ENCODE measurements at regions not wholly inside any gene's neighbourhood (a gene's known extent, or its start where the extent isn't known, plus 50 kb on each side); places are given as distances from the start of the nearest gene placed in this dataset.

DNA sequence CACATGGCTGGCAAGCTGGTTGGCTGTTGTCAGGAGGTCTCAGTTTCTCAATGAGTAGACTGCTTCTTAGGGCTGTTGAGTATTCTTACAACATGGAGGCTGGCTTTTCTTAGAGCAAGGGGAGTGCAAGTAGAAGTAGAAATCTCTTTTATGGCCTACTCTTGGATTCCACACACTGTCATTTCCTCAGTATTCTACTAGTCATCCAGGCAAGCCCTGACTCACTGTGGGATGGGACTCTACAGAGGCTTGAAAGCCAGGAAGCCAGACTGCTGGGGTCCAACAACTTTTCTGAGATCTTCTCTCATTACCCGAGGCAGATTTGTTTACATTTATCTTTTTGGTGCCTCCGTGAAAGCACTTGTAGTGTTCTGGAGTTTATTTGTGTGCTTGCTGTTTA is 196.2 kb upstream of the APP start:
- H3K27ac Mint-ChIP-seq (ENCODE audit: unreplicated experiment) = no peak overlapping the region
- no peaks in the 10 kb centered on the region for H3K4me1 ChIP-seq
- intact Hi-C loops (cut with micrococcal nuclease; ENCODE audit: unreplicated experiment) = no loop called here
- no peaks in the 10 kb centered on the region for H3K36me3 Mint-ChIP-seq (ENCODE audit: insufficient read depth, unreplicated experiment)
- no peaks in the 10 kb centered on the region for H3K9me3 Mint-ChIP-seq (ENCODE audit: unreplicated experiment)
- no peaks in the 10 kb centered on the region for H3K36me3 ChIP-seq (ENCODE audit: control insufficient read depth, insufficient read depth, low read length)
- peaks cover 7% of the 10 kb centered on the region for H3K27me3 Mint-ChIP-seq (ENCODE audit: insufficient read depth, unreplicated experiment)
- H3K4me3 ChIP-seq (ENCODE audit: low read depth, low read length) = no peak overlapping the region
- no peaks in the 10 kb centered on the region for H3K9me3 ChIP-seq
- POLR2A ChIA-PET = no interaction called here
- BruUV-seq (replicated peaks) = no TSS peak
- H3K4me1 Mint-ChIP-seq (ENCODE audit: low read depth, unreplicated experiment) = no peaks in the 10 kb centered on the region
- CTCF ChIA-PET = no interaction called here
- no peak for TF ChIP-seq CTCF (IDR thresholded peaks at IDR 0.05; ENCODE audit: insufficient read depth in 1 of 2, low read depth in 1 of 2, low read length in 1 of 2, severe bottlenecking in 1 of 2, unreplicated experiment in 1 of 2)
- H3K27me3 ChIP-seq (replicated peaks; ENCODE audit: control insufficient read depth, insufficient read depth, low read length) = no peaks in the 10 kb centered on the region
- no peak for DNase-seq
- no peak overlapping the region for H3K4me3 Mint-ChIP-seq (ENCODE audit: unreplicated experiment)

DNA sequence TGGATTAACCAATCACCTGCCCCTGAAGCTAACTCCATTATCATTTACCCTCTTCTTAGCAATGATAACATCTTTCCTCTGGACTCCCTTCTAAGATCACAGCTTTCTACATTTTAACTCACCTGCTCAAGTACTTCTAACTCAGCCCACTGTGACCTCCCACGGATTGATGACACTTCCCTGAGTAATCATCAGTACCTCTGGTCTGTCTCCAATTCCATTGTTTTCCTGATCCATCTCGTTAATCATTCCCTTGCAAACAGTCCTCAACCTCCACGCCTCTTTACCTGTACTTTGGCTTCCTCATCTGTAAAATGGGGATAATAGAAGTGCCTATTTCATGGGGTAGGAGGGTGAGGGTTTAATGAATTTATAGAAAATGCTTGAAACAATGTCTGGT is 195.3 kb upstream of the APP start:
- no peaks in the 10 kb centered on the region for H3K36me3 Mint-ChIP-seq (ENCODE audit: insufficient read depth, unreplicated experiment)
- CTCF ChIA-PET = no interaction called here
- no peaks in the 10 kb centered on the region for H3K9me3 ChIP-seq
- no peaks in the 10 kb centered on the region for H3K9me3 Mint-ChIP-seq (ENCODE audit: unreplicated experiment)
- intact Hi-C loops (cut with micrococcal nuclease; ENCODE audit: unreplicated experiment) = no loop called here
- H3K36me3 ChIP-seq (ENCODE audit: control insufficient read depth, insufficient read depth, low read length) = no peaks in the 10 kb centered on the region
- no peak for DNase-seq
- no peaks in the 10 kb centered on the region for H3K4me1 Mint-ChIP-seq (ENCODE audit: low read depth, unreplicated experiment)
- no peak for TF ChIP-seq CTCF (IDR thresholded peaks at IDR 0.05; ENCODE audit: insufficient read depth in 1 of 2, low read depth in 1 of 2, low read length in 1 of 2, severe bottlenecking in 1 of 2, unreplicated experiment in 1 of 2)
- POLR2A ChIA-PET = no interaction called here
- no peak overlapping the region for H3K4me3 Mint-ChIP-seq (ENCODE audit: unreplicated experiment)
- no peaks in the 10 kb centered on the region for H3K4me1 ChIP-seq
- H3K27ac Mint-ChIP-seq (ENCODE audit: unreplicated experiment) = no peak overlapping the region
- H3K27me3 ChIP-seq (replicated peaks; ENCODE audit: control insufficient read depth, insufficient read depth, low read length) = no peaks in the 10 kb centered on the region
- no peak overlapping the region for H3K4me3 ChIP-seq (ENCODE audit: low read depth, low read length)
- no TSS peak for BruUV-seq (replicated peaks)
- H3K27me3 Mint-ChIP-seq (ENCODE audit: insufficient read depth, unreplicated experiment) = peaks cover 9% of the 10 kb centered on the region

DNA sequence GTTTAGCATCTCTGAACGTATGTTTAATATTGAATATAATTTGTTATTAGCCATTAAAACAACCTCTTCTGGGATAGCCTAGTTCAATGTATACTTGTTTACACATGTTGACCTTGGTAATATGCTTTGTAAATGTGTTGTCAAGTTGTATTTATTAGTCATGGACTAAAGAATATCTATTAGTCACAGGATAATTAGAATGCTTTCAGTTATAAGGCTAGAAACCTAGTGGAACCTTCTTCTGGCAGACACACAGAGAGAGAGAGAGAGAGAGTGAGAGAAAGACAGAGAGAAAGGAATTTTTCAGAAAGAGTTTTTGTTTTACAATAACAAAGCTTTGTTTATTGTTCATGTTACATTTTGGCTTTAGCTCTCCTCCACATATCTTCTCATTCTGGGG is 181.1 kb upstream of the APP start:
- H3K4me1 Mint-ChIP-seq (ENCODE audit: low read depth, unreplicated experiment) = no peaks in the 10 kb centered on the region

More for the DNA sequence above, 181.1 kb upstream of the APP start:
- Mint-ChIP-seq H3K9me3 (ENCODE audit: unreplicated experiment) (no peaks in the 10 kb centered on the region), H3K27me3 (ENCODE audit: insufficient read depth, unreplicated experiment) (no peaks in the 10 kb centered on the region), H3K4me3 (ENCODE audit: unreplicated experiment) (no peak overlapping the region), H3K27ac (ENCODE audit: unreplicated experiment) (no peak overlapping the region), H3K36me3 (ENCODE audit: insufficient read depth, unreplicated experiment) (no peaks in the 10 kb centered on the region)
- Histone ChIP-seq H3K27me3 (replicated peaks; ENCODE audit: control insufficient read depth, insufficient read depth, low read length) (no peaks in the 10 kb centered on the region), H3K9me3 (no peaks in the 10 kb centered on the region), H3K36me3 (ENCODE audit: control insufficient read depth, insufficient read depth, low read length) (no peaks in the 10 kb centered on the region), H3K4me1 (no peaks in the 10 kb centered on the region), H3K4me3 (ENCODE audit: low read depth, low read length) (no peak overlapping the region)
- no peak for DNase-seq
- ChIA-PET POLR2A (no interaction called here), CTCF (no interaction called here)
- TF ChIP-seq CTCF (IDR thresholded peaks at IDR 0.05; ENCODE audit: insufficient read depth in 1 of 2, low read depth in 1 of 2, low read length in 1 of 2, severe bottlenecking in 1 of 2, unreplicated experiment in 1 of 2) = no peak
- BruUV-seq (replicated peaks) = no TSS peak
- intact Hi-C loops (cut with micrococcal nuclease; ENCODE audit: unreplicated experiment) = no loop called here

All from Caco-2 (cell line).